HPDE6-E6E7 (cell line): ENCODE measurements at regions not wholly inside any gene's neighbourhood (a gene's known extent, or its start where the extent isn't known, plus 50 kb on each side); places are given as distances from the start of the nearest gene placed in this dataset.
A peak's percentile ranks its signal among the peaks of the same experiment; 100 is the strongest.

Experiments used
- DNase-seq: peaks from one replicate; pipeline ENCODE4 v3.0.0; 2011; ENCODE audit warnings: missing footprints; ENCODE audit errors: extremely low spot score

GRCh38 chr16:11401161-11402050 lies 56.1 kb downstream of the RMI2 start:
- DNase-seq: no peak

DNA sequence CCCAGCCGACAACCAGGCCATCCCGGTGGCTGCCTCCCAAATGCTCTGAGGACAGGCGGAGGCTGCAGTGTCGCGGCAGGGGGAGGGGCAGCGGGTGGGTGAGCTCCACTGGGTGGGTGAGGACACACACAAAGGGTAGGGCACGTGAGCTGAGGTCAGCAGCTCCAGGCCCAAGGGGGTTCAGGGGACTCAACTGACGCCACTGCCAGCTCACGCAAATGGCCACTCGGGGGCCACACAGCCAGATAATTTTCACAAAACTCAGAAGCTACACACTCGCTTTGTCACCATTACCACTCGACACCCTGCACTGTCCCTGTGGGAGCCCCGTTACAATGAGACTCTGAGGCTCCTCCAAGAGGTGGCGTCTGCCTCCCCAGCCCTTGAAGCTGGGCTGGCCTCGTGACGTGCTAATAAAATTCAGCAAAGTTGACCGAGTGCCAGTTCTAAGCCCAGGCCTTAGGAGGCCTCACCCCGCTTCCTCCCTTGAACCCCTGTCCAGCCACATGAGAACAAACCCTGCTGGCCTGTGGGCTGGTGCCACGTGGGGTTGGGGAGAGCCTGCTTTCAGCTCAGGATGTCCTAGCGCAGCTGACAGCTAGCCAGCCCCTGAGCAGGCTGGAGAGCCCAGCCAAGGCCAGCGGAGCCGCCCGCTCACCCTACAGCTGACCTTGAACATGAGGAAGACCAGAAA lies 56.9 kb downstream of the RMI2 start:
- no peak for DNase-seq

GRCh38 chr16:11402745-11403533 lies 57.7 kb downstream of the RMI2 start:
- DNase-seq: no peak

- DNase-seq: no peak
These were observed 58.2 kb downstream of the RMI2 start for GRCh38 chr16:11403534-11403795.

DNA sequence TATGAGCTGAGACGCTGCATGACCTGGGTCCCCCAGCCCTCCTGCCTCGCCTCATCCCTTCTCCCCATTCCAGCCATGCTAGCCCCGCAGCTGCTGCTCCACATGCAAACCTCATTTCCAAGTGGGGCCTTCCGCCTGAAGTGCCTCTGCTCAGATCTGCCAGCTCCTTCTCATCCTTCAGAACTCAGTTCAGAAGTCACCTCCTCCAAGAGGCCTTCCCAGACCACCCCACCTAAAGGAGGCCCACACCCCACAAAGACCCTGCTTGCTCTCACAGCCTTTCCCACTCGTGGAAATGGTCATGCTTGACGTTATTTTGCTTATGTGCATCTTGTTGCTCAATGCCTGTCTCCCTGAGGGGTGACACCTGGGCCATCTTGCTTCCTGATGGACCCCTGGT lies 58.7 kb downstream of the RMI2 start:
- DNase-seq: no peak

- DNase-seq: no peak
These were observed 59.3 kb downstream of the RMI2 start for GRCh38 chr16:11404603-11405002.

GRCh38 chr16:11405331-11406176 lies 60.3 kb downstream of the RMI2 start:
- DNase-seq: no peak

- DNase-seq: no peak
These were observed 60.9 kb downstream of the RMI2 start for GRCh38 chr16:11406177-11406560.

DNA sequence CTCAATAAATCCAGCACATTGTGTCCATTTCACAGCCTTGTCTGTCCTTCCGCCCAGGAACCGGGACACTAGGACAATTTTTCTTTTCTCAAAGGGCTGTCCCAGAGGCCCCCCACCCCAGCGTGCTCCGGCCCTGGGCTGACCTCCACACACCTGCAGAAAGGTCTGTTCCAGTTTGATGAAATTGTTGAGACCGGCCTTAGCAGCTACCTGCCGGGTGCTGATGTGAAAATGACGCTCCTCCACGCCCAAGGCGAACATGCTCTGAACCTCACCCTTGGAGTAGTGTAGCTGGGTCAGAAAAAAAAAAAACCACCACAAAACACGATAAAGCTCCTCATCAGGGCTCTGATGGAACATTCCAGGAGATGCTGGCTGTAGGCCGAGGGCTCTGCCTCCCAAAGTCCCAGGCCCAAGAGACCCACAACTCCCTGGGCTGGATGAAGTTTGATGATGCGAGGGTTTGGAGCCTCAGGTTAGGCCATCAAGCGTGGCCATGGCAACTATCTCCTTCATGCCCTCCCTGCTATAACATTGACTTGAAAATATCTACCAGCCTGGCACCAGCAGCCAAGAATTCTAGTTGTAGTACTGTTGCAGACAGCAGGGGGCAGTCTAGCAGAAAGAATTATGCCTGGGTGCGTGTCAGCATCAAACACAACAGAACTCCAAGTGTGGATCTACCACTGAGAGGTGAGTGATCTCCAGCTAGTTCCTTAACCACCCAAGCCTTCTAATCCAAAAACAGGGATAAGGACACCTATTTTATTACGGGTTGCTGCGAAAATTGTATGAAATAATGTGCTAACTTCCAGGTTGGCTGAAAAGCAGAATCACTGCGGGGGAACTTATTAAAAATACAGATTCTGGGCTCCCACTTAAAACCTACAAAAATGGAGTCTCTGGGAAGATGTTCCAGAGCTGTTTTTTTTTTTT lies 62.1 kb downstream of the RMI2 start:
- peak; percentile 77 for DNase-seq

DNA sequence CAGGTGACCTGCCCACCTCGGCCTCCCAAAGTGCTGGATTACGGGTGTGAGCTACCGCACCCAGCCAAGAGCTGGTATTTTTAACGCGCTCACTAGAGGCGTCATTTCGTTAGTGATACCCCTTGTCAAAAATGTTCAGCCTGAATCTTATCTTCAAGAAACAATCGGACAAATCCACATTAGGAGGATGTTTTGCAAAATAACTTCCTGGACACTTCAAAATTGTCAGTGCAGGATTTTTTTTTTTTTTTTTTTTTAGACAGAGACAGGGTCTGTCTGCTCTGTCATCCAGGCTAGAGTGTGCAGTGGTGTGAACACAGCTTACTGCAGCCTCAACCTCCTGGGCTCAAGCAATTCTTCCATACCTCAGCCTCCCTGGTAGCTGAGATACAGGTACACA lies 63.0 kb downstream of the RMI2 start:
- DNase-seq: no peak

- DNase-seq: no peak
These were observed 64.1 kb downstream of the RMI2 start for GRCh38 chr16:11409398-11409797.

- DNase-seq: no peak
These were observed 65.3 kb downstream of the RMI2 start for GRCh38 chr16:11410376-11411058.

DNA sequence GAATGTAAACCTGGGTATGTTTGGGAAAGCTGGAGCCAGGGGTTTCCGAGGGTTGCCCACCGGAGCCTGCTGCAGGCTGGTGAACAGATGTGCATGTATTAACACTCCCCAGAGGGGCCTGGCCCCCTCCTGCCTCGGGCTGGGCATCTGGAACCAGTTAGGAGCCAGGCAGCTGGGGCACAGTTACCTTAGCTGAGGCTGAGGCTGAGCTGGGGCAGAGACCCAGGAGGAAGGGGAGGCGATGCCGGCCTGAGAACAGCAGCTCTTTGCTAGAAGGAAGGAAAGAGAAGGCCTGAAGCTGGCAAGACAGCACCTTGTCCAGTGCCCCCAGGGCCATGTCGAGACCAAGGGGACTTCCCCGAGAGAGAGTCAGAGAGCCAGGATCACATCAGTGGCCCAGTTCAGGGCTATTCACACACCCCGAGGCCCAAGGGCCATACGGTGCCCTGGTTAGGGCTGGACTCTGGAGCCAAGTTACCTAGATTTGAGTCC lies 65.8 kb downstream of the RMI2 start:
- no peak for DNase-seq

DNA sequence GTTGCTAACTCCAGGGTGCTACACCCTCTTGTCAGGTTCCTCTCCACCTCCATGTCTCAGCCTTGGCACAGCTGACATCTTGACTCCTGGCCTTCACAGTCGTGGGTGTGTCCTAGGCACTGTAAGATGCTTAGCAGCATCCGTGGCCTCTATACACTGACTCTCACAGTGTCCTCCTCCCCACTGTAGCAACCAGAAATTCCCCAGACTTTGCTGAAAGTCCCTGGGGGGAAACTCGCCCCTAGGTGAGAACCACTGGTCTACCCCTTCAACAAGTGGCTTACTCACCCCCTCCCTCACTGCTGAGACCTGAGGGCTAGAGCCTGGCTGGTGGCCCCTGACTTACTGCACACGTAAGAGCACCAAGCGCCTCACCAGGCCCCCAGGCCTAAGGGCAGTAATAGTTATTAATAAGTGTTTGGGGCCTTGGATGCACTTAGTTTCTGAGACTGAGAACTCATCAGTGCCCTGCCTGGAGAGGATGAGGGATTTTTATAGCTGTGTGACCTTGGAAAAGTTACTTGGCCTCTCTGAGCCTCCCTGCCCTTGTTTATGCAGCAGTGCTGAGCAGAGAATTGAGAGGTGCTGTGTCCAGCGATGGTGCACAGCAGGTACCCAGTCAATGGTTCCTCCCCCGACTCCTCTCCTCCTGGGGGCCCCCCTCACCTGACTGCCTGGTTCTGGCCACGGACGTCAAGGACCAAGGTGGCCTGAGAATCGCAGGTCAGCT lies 67.1 kb downstream of the RMI2 start:
- no peak for DNase-seq

DNA sequence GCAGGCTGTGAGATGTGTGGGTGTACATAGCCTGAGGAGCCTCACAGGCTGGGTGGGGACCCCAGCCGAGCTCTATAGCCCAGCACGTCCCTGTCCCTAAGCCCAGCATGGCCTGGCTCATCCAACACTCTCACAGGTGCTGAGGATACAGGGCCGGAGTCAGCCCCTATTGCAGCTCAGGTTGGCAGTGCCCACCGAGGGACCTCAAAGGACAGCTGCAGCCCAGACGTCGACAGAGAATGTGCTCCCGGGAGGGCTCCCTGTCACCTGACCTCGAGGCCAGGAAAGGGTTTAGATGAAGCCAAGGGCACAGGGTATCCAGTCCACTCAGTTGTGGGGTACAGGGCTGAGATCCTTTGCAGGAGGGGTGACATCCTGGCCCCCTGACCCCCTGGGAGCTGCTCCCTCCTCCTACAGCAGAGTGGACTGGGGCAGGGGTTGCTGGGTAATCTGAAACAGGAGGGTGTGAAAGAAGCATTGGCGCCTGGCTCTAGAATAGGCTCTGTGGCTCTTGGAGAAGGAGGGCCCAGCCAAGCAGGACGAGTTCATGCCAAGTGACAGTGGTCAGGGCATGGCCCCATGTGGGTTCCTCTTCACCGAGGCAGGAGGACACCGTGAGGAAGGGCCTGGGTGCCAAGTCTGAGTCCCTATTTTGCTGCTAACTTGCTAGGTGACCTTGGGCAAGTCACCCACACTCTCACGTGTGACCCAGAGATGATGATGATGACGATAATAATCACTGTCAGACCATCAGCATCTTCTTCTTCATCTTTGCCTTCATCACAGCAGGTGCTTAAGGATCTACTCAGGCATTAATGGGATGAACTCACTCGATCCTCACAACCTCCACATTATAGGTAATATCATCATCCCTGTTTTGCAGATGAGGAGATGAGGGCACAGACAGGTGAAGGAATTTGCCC lies 68.0 kb downstream of the RMI2 start:
- no peak for DNase-seq

GRCh38 chr16:11413907-11414595 lies 68.8 kb downstream of the RMI2 start:
- no peak for DNase-seq
